ENCODE measurements at regions not wholly inside any gene's neighbourhood (a gene's known extent, or its start where the extent isn't known, plus 50 kb on each side); places are given as distances from the start of the nearest gene placed in this dataset.

GRCh38 chr6:84432619-84433018 is 205.2 kb upstream of the CEP162 start:
- no peak for TF ChIP-seq POLR2A (IDR thresholded peaks at IDR 0.05; ENCODE audit: control extremely low read depth in 1 of 2, low read depth in 2 of 2, low read length in 2 of 2)
- TF ChIP-seq EP300 (IDR thresholded peaks at IDR 0.05; ENCODE audit: borderline replicate concordance in 1 of 2, low read depth in 2 of 2, low read length in 2 of 2): no peak

All from H1 (cell line).